Spleen (tissue), 7 donors: ENCODE measurements at regions not wholly inside any gene's neighbourhood (a gene's known extent, or its start where the extent isn't known, plus 50 kb on each side); places are given as distances from the start of the nearest gene placed in this dataset.

Experiments used
- CTCF ChIP-seq, 11 experiments: fragments of 200-600 bp in 7 of 11; fragments of 450-650 bp in 4 of 11; sonication (generic) in 4 of 11; IDR thresholded peaks in 8 of 11; conservative IDR thresholded peaks in 3 of 11; 1 replicate in 7 of 11; 2 replicates in 4 of 11; pipeline versions ENCODE4 v1.4.0 to v1.8.0; 2016 to 2021; ENCODE audit warnings: antibody characterized with exemption in 11 of 11, inconsistent platforms in 4 of 11, mild to moderate bottlenecking in 1 of 11
- POLR2A ChIP-seq, 3 donors: fragments of 450-650 bp; IDR thresholded peaks; one replicate each; pipeline ENCODE4 v1.5.1; 2017; ENCODE audit warnings: antibody characterized with exemption in 3 of 3, mild to moderate bottlenecking in 1 of 3
- POLR2AphosphoS5 ChIP-seq, 3 donors: sonication (generic); formaldehyde crosslinking; IDR thresholded peaks; one replicate each; pipeline ENCODE4 v1.5.1; 2017; ENCODE audit warnings: antibody characterized with exemption in 3 of 3
- donor health status: DM: no; HTN: no; CAD: no; lungs with moderate emphysema.
- donor health status: DM: no; HTN: no; CAD: no.
- donor health status: DM: no; HTN: no; CAD: no.

- TF ChIP-seq CTCF (IDR thresholded peaks at IDR 0.05 in 8 of 11, conservative IDR thresholded peaks at IDR 0.05 in 3 of 11), result no peak
- TF ChIP-seq POLR2A (IDR thresholded peaks at IDR 0.05), result no peak
- TF ChIP-seq POLR2AphosphoS5 (IDR thresholded peaks at IDR 0.05), result no peak
Observed at GRCh38 chr13:59519819-59520218, 643.9 kb downstream of the DIAPH3 start.
